OCI-LY3 (cell line): ENCODE measurements at regions not wholly inside any gene's neighbourhood (a gene's known extent, or its start where the extent isn't known, plus 50 kb on each side); places are given as distances from the start of the nearest gene placed in this dataset.

Experiments used
- EZH2phosphoT487 ChIP-seq: fragments of 200-600 bp; shearing (Covaris generic); IDR thresholded peaks from 2 replicates; pipeline ENCODE4 v1.6.1; 2018; ENCODE audit warnings: antibody characterized with exemption, mixed run types, low read depth
- TF ChIP-seq, protein P1 (sequence below): fragments of 200-600, 300-600 bp; sonication (generic); IDR thresholded peaks from 2 replicates; pipeline ENCODE4 v1.5.1; 2014; ENCODE audit warnings: antibody characterized with exemption, low read length, low read depth

DNA sequence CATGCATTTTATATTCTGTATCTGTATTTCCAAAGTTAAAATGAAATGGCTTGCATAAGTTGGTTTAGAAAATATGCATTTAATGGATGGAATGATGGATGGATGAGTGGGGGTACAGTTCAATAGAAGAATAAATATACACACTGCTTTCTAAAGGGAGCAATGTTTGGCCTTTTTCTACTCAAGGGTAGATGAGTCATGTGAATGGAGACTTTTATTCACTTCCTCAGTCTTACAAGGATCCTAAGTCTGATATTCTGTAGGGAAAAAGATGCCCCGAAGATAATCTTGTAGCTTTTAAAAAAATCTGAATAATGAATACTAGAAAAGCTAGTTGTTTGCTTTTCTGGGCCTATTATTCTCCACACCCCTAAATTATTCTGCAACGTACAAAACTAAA lies 2112.1 kb downstream of the MAT2B start:
- TF ChIP-seq, protein P1, sequence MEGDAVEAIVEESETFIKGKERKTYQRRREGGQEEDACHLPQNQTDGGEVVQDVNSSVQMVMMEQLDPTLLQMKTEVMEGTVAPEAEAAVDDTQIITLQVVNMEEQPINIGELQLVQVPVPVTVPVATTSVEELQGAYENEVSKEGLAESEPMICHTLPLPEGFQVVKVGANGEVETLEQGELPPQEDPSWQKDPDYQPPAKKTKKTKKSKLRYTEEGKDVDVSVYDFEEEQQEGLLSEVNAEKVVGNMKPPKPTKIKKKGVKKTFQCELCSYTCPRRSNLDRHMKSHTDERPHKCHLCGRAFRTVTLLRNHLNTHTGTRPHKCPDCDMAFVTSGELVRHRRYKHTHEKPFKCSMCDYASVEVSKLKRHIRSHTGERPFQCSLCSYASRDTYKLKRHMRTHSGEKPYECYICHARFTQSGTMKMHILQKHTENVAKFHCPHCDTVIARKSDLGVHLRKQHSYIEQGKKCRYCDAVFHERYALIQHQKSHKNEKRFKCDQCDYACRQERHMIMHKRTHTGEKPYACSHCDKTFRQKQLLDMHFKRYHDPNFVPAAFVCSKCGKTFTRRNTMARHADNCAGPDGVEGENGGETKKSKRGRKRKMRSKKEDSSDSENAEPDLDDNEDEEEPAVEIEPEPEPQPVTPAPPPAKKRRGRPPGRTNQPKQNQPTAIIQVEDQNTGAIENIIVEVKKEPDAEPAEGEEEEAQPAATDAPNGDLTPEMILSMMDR: no peak
- TF ChIP-seq EZH2phosphoT487: no peak
